Psoas muscle (tissue), 7 donors: ENCODE measurements at regions not wholly inside any gene's neighbourhood (a gene's known extent, or its start where the extent isn't known, plus 50 kb on each side); places are given as distances from the start of the nearest gene placed in this dataset.

Experiments used
- ATAC-seq, 4 donors: fragments of 200-7000 bp; cut with Tn5 transposase; one replicate each; pipeline ENCODE4 v1.9.1; 2020; ENCODE audit warnings: moderate library complexity in 3 of 4, mild to moderate bottlenecking in 2 of 4
- DNase-seq, 2 donors: peaks; one replicate each; pipeline ENCODE4 v3.0.0-alpha.2; 2020
- H3K27ac ChIP-seq: fragments of 200-600 bp; one replicate; pipeline ENCODE4 v1.8.0; 2022
- H3K27me3 ChIP-seq, 3 donors: fragments of 200-600 bp in 1 of 3; one replicate each; pipeline versions ENCODE4 v1.6.1 to v1.8.0; 2013 to 2022; ENCODE audit warnings: low read length in 2 of 3, mild to moderate bottlenecking in 2 of 3, moderate library complexity in 1 of 3; ENCODE audit not compliant: insufficient read depth in 3 of 3
- H3K36me3 ChIP-seq, 2 donors: fragments of 200-600 bp in 1 of 2; one replicate each; pipeline versions ENCODE4 v1.6.1 to v1.8.0; 2013 to 2022; ENCODE audit warnings: low read depth in 1 of 2, mild to moderate bottlenecking in 1 of 2, moderate library complexity in 1 of 2; ENCODE audit not compliant: insufficient read depth in 1 of 2
- H3K4me1 ChIP-seq: fragments of 200-600 bp; one replicate; pipeline ENCODE4 v1.8.0; 2022
- H3K4me3 ChIP-seq: fragments of 200-600 bp; one replicate; pipeline ENCODE4 v1.8.0; 2022; ENCODE audit warnings: mild to moderate bottlenecking
- H3K9me3 ChIP-seq: fragments of 200-600 bp; one replicate; pipeline ENCODE4 v1.8.0; 2022
- WGBS, 3 donors: extraction: QIAGEN DNeasy Blood & Tissue Kit; methylation state at CpG; one replicate each; pipeline versions ENCODE4 v1.1.6 to v1.1.7; 2013; 5-methylcytosine and 5-hydroxymethylcytosine counted together
- intact Hi-C, 2 donors: fragments of 100-400 bp; cut with DNase I; formaldehyde crosslinking; loops; one replicate each; pipeline versions ENCODE4 v1.11.0 to v1.14.2; 2022
- TF ChIP-seq, protein P1 (sequence below): fragments of 200-600 bp; IDR thresholded peaks from one replicate; pipeline ENCODE4 v1.8.0; 2022; ENCODE audit warnings: antibody characterized with exemption
- donor health status: healthy with polysubstance abuse.
- donor health status: DM: no; HTN: no; CAD: no; lungs with moderate emphysema.
- donor health status: Bipolar disorder and iron deficiency.
- donor health status: healthy.
- donor health status: DM: yes; HTN: yes; CAD: no.
- donor health status: DM: no; HTN: no; CAD: no.
- donor health status: DM: yes; HTN: yes; CAD: no.

DNA sequence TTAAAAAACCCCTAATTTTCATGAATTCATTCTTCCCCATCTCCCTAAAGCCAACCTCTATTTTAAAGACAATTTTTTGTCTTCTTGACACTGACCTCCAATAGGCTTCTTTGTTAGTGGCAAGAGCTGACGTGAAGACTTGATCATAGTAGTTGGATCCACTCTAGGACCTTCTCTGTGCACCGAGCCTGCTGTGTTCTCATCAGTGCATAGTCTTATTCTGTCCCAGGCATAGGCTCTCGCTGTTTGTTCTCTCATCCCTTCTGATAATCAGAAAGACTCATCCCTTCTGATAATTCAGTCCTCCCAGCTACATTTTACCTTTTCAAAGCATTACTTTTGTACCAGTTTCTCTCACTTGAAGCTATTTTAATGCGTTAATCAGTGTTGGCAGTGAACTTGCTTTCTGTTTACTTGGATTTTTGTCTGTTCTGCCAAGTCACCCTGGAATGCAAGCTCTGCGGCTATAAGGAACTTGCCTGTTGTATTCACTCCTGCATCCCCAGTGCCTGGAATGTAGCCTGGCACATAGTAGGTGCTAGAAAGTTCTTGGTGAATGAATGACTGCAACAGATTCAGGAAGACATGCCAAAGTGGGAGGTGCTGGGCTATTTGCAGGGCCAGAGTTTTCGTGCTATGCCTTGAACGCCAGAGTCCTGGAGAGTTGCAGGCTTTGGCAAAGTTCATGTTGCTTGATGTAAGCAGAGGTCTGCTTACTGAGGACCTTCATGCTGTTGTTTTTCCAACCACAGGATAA lies 147.6 kb upstream of the MPHOSPH6 start:
- H3K27ac ChIP-seq = peak overlapping the region; percentile 41
- 34 to 46% (median 34%) methylated on average over 7 of the region's 7 CpGs for WGBS, 3 donors

DNA sequence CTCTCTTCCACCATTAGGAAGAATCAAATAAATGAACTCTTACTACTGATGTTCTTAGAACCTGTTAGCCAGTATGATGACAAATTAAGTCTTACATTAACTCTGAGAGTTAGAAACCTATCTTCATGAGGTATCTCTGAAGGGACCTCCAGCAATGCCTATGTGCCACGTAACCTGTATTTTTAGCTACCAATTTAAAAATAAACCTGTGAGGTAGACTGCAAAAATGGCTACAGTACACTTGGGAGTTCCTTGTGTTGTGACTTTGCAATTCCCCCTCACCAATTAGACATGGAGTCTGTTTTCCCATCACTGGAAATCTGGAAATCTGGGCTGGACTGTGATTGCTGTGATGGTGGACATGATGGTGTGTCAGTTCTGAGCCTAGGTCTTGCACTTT lies 143.7 kb upstream of the MPHOSPH6 start:
- Histone ChIP-seq H3K4me3 (no peak overlapping the region), H3K27me3 (no peaks in the 10 kb centered on the region), H3K27ac (no peak overlapping the region), H3K9me3 (no peaks in the 10 kb centered on the region), H3K4me1 (peaks cover 26% of the 10 kb centered on the region), H3K36me3 (no peaks in the 10 kb centered on the region)
- intact Hi-C loops = no loop called here
- 31 to 47% (median 35%) methylated on average over 1 of the region's 1 CpG for WGBS, 3 donors
- TF ChIP-seq, protein P1, sequence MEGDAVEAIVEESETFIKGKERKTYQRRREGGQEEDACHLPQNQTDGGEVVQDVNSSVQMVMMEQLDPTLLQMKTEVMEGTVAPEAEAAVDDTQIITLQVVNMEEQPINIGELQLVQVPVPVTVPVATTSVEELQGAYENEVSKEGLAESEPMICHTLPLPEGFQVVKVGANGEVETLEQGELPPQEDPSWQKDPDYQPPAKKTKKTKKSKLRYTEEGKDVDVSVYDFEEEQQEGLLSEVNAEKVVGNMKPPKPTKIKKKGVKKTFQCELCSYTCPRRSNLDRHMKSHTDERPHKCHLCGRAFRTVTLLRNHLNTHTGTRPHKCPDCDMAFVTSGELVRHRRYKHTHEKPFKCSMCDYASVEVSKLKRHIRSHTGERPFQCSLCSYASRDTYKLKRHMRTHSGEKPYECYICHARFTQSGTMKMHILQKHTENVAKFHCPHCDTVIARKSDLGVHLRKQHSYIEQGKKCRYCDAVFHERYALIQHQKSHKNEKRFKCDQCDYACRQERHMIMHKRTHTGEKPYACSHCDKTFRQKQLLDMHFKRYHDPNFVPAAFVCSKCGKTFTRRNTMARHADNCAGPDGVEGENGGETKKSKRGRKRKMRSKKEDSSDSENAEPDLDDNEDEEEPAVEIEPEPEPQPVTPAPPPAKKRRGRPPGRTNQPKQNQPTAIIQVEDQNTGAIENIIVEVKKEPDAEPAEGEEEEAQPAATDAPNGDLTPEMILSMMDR = no peak
- ATAC-seq (peak in 1 of 4 donors; percentile 60), DNase-seq (no peak)

More for the DNA sequence above, 147.6 kb upstream of the MPHOSPH6 start:
- H3K36me3 ChIP-seq = no peaks in the 10 kb centered on the region
- no peak overlapping the region for H3K4me3 ChIP-seq
- H3K4me1 ChIP-seq = peaks cover 26% of the 10 kb centered on the region
- DNase-seq = no peak
- TF ChIP-seq, protein P1 = no peak
- peaks cover 1% of the 10 kb centered on the region for H3K9me3 ChIP-seq
- intact Hi-C loops = no loop called here
- no peaks in the 10 kb centered on the region for H3K27me3 ChIP-seq
- ATAC-seq = peak; percentile 32 to 70 (median 55)

DNA sequence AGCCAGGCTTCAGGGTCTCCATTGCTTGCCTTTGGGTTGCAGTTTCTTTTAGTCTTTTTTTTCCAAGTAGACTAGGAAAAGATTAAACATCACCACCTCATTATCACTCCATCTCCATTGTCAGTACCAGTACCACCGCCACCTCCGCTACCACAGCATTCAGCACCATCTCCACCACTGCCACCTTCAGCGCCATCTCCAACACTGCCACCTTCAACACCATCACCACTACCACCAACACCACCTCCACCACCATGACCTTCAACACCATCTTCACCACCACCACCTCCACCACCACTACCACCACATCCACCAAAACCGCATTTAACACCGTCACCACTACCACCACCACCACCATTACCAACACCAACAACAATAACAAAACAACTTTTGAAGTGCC lies 141.5 kb upstream of the MPHOSPH6 start:
- WGBS, 3 donors = 93 to 96% (median 96%) methylated on average over 5 of the region's 5 CpGs
- Histone ChIP-seq H3K36me3 (no peaks in the 10 kb centered on the region), H3K4me1 (peaks cover 12% of the 10 kb centered on the region), H3K9me3 (no peaks in the 10 kb centered on the region), H3K27ac (no peak overlapping the region), H3K27me3 (peaks cover 0 to 2% (median 0%) of the 10 kb centered on the region in 3 donors), H3K4me3 (no peak overlapping the region)
- ATAC-seq = no peak
- intact Hi-C loops = no loop called here
- TF ChIP-seq, protein P1 = no peak
- no peak for DNase-seq

DNA sequence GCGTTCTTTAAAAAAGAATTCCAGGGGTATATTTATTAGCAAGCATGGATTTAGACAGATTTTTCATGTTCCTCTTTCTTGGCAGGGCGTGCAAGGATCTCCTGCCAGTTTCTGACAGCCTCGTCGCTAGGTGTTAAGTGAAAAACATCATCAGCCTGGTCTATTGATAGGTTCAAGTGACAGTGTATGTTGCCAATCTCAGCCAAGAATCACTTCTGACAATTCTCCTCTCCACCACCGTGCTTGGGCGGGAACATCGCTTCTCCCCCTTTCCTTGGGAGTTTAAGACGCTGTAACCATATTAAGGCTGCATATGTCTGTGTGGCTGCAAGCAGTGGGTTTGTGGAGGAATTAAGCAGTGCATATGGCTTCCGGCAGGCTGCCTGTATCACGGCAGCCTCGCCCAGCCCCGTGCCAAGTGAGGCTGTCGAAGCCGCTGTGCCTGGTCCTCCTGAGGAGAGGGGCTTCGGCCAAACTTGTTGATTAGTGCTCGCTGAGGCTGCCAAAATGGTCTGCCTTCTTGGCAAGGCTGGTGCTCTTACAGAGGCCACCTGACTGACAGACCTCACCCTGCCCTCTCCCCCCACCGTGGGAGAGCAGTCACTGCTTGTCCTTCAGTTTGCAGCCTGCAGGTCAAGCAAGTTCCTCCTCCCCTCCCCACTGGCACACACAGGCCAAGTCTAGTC lies 132.2 kb upstream of the MPHOSPH6 start:
- Histone ChIP-seq H3K27me3 (no peaks in the 10 kb centered on the region), H3K4me3 (no peak overlapping the region), H3K4me1 (no peaks in the 10 kb centered on the region), H3K27ac (no peak overlapping the region), H3K36me3 (no peaks in the 10 kb centered on the region), H3K9me3 (no peaks in the 10 kb centered on the region)
- DNase-seq = no peak
- intact Hi-C loops = no loop called here
- TF ChIP-seq, protein P1 = no peak
- no peak for ATAC-seq
- WGBS, 3 donors = 56 to 68% (median 61%) methylated on average over 16 to 17 of the region's 17 CpGs
